ENCODE measurements at regions not wholly inside any gene's neighbourhood (a gene's known extent, or its start where the extent isn't known, plus 50 kb on each side); places are given as distances from the start of the nearest gene placed in this dataset.

DNA sequence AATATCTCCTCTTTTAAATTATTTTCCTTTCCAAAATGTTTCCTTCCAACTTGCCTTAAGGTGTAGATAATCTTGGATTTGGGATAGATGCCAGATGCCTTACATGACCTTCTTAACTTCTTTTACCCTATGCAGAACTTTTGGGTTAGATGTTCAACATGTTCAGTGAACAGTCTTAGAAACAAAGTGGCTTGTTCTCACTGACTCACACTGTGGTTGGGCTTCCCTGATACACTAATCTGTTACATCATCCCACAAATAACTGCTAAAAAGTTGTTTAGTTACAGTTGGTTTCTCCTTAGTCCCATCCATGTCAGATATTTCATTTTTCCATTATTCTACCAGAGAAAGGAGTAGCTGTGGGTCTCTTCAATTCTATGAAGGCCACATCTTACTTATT lies 2638.2 kb downstream of the PCDH9 start:
- ATAC-seq (no peak), DNase-seq (ENCODE audit: low spot score) (no peak)
- H2AFZ ChIP-seq: no peak overlapping the region
- Mint-ChIP-seq H3K27me3 (ENCODE audit: insufficient read depth, low read depth, poor library complexity) (no peaks in the 10 kb centered on the region), H3K27ac (no peak overlapping the region), H3K36me3 (ENCODE audit: low read depth) (no peaks in the 10 kb centered on the region), H3K9me3 (no peaks in the 10 kb centered on the region), H3K4me1 (no peaks in the 10 kb centered on the region), H3K4me3 (no peak overlapping the region)
- H4K20me1 ChIP-seq (replicated peaks; ENCODE audit: insufficient read depth): no peaks in the 10 kb centered on the region
- H3K79me2 ChIP-seq (replicated peaks; ENCODE audit: insufficient read depth): no peaks in the 10 kb centered on the region
- H3K4me1 ChIP-seq (ENCODE audit: insufficient read depth): no peaks in the 10 kb centered on the region
- H3F3A ChIP-seq (replicated peaks; ENCODE audit: low read depth): no peaks in the 10 kb centered on the region
- no peaks in the 10 kb centered on the region for H3K36me3 ChIP-seq (ENCODE audit: insufficient read depth)
- TF ChIP-seq POLR2AphosphoS5 (IDR thresholded peaks at IDR 0.05; ENCODE audit: low read depth) (no peak), ZNF331 (CRISPR knock-in tag; IDR thresholded peaks at IDR 0.05; ENCODE audit: low read depth) (no peak), STAT1 (IDR thresholded peaks at IDR 0.05; ENCODE audit: unreplicated experiment) (no peak), EZH2 (IDR thresholded peaks at IDR 0.05; ENCODE audit: low read depth, unreplicated experiment) (no peak), NANOG (IDR thresholded peaks at IDR 0.05; ENCODE audit: borderline replicate concordance) (no peak), ZNF114 (CRISPR knock-in tag; IDR thresholded peaks at IDR 0.05) (no peak), JUNB (IDR thresholded peaks at IDR 0.05; ENCODE audit: unreplicated experiment) (no peak)
- TF ChIP-seq, protein P1, sequence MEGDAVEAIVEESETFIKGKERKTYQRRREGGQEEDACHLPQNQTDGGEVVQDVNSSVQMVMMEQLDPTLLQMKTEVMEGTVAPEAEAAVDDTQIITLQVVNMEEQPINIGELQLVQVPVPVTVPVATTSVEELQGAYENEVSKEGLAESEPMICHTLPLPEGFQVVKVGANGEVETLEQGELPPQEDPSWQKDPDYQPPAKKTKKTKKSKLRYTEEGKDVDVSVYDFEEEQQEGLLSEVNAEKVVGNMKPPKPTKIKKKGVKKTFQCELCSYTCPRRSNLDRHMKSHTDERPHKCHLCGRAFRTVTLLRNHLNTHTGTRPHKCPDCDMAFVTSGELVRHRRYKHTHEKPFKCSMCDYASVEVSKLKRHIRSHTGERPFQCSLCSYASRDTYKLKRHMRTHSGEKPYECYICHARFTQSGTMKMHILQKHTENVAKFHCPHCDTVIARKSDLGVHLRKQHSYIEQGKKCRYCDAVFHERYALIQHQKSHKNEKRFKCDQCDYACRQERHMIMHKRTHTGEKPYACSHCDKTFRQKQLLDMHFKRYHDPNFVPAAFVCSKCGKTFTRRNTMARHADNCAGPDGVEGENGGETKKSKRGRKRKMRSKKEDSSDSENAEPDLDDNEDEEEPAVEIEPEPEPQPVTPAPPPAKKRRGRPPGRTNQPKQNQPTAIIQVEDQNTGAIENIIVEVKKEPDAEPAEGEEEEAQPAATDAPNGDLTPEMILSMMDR (conservative IDR thresholded peaks at IDR 0.05; ENCODE audit: low read depth in 2 of 2): no peak
- TF ChIP-seq, protein P2, sequence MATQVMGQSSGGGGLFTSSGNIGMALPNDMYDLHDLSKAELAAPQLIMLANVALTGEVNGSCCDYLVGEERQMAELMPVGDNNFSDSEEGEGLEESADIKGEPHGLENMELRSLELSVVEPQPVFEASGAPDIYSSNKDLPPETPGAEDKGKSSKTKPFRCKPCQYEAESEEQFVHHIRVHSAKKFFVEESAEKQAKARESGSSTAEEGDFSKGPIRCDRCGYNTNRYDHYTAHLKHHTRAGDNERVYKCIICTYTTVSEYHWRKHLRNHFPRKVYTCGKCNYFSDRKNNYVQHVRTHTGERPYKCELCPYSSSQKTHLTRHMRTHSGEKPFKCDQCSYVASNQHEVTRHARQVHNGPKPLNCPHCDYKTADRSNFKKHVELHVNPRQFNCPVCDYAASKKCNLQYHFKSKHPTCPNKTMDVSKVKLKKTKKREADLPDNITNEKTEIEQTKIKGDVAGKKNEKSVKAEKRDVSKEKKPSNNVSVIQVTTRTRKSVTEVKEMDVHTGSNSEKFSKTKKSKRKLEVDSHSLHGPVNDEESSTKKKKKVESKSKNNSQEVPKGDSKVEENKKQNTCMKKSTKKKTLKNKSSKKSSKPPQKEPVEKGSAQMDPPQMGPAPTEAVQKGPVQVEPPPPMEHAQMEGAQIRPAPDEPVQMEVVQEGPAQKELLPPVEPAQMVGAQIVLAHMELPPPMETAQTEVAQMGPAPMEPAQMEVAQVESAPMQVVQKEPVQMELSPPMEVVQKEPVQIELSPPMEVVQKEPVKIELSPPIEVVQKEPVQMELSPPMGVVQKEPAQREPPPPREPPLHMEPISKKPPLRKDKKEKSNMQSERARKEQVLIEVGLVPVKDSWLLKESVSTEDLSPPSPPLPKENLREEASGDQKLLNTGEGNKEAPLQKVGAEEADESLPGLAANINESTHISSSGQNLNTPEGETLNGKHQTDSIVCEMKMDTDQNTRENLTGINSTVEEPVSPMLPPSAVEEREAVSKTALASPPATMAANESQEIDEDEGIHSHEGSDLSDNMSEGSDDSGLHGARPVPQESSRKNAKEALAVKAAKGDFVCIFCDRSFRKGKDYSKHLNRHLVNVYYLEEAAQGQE (IDR thresholded peaks at IDR 0.05; ENCODE audit: unreplicated experiment): no peak
- no peaks in the 10 kb centered on the region for H3K9me2 ChIP-seq (ENCODE audit: insufficient read depth)
- H3K4me3 ChIP-seq: no peak overlapping the region
- no peak overlapping the region for H3K27ac ChIP-seq (ENCODE audit: low read depth)
- no peaks in the 10 kb centered on the region for H3K27me3 ChIP-seq (ENCODE audit: insufficient read depth)
- no peak overlapping the region for H3K4me2 ChIP-seq

DNA sequence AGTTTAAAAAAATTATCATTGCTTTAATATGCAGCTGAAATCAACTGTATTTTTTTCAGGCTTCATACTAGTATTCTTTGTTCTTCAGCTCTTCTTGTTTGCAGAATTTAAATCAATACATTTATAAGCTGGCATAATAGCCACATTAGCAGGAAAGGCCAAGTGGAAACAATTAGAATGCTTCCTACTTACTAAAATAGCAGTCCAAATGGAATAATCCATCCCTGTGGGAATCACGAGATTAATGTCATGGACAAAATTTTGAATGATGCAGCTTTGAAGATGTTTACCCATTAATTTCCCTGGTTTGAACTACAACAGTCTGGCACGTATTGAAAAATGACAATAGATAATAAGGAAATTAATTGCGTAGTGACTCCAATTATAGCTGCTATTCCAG lies 2650.8 kb downstream of the PCDH9 start:
- no peak overlapping the region for H3K27ac ChIP-seq (ENCODE audit: low read depth)
- TF ChIP-seq ZNF331 (CRISPR knock-in tag; IDR thresholded peaks at IDR 0.05; ENCODE audit: low read depth): no peak
- TF ChIP-seq EZH2phosphoT487 (IDR thresholded peaks at IDR 0.05; ENCODE audit: unreplicated experiment): no peak
- TF ChIP-seq, protein P1 (conservative IDR thresholded peaks at IDR 0.05; ENCODE audit: low read depth in 2 of 2): no peak
- H3K27me3 ChIP-seq (ENCODE audit: insufficient read depth): no peaks in the 10 kb centered on the region
- H3K4me3 ChIP-seq: no peak overlapping the region
- no peak overlapping the region for H3K4me2 ChIP-seq
- H3K79me2 ChIP-seq (replicated peaks; ENCODE audit: insufficient read depth): no peaks in the 10 kb centered on the region
- no peaks in the 10 kb centered on the region for H3K4me1 ChIP-seq (ENCODE audit: insufficient read depth)
- no peak overlapping the region for H2AFZ ChIP-seq
- Mint-ChIP-seq H3K4me3 (no peak overlapping the region), H3K9me3 (no peaks in the 10 kb centered on the region), H3K4me1 (no peaks in the 10 kb centered on the region), H3K27me3 (ENCODE audit: insufficient read depth, low read depth, poor library complexity) (peaks cover 2% of the 10 kb centered on the region), H3K27ac (no peak overlapping the region), H3K36me3 (ENCODE audit: low read depth) (no peaks in the 10 kb centered on the region)
- no peaks in the 10 kb centered on the region for H3K36me3 ChIP-seq (ENCODE audit: insufficient read depth)
- DNase-seq (ENCODE audit: low spot score): no peak
- no peaks in the 10 kb centered on the region for H3F3A ChIP-seq (replicated peaks; ENCODE audit: low read depth)
- H3K9me2 ChIP-seq (ENCODE audit: insufficient read depth): no peaks in the 10 kb centered on the region; the same call in 1 of the 2 replicates
- no peak for ATAC-seq
- H4K20me1 ChIP-seq (replicated peaks; ENCODE audit: insufficient read depth): no peaks in the 10 kb centered on the region

Measured in GM23338 (cell line).